22Rv1 (cell line): ENCODE measurements at regions not wholly inside any gene's neighbourhood (a gene's known extent, or its start where the extent isn't known, plus 50 kb on each side); places are given as distances from the start of the nearest gene placed in this dataset.

Experiments used
- H3K27ac ChIP-seq: fragments of 450-650 bp; 2 replicates; pipeline ENCODE4 v1.5.1; 2017
- CTCF ChIP-seq: fragments of 450-650 bp; IDR thresholded peaks from 2 replicates; pipeline ENCODE4 v1.5.1; 2017; ENCODE audit warnings: mild to moderate bottlenecking
- ZFX ChIP-seq: fragments of 450-650 bp; IDR thresholded peaks from 2 replicates; pipeline ENCODE4 v1.6.1; 2017; ENCODE audit warnings: antibody characterized with exemption, borderline replicate concordance

- TF ChIP-seq ZFX (no peak), CTCF (no peak)
- H3K27ac ChIP-seq, result no peak overlapping the region
Measured at GRCh38 chr4:17197070-17197469, 298.6 kb upstream of the LDB2 start.

- no peak overlapping the region for H3K27ac ChIP-seq
- no peak for TF ChIP-seq ZFX
- no peak for TF ChIP-seq CTCF
Measured at GRCh38 chr4:17195461-17196275, 297.2 kb upstream of the LDB2 start.

- no peak for TF ChIP-seq CTCF
- TF ChIP-seq ZFX, result no peak
- no peak overlapping the region for H3K27ac ChIP-seq
Measured at GRCh38 chr4:17194586-17194985, 296.1 kb upstream of the LDB2 start.

GRCh38 chr4:17189759-17190158 is 291.3 kb upstream of the LDB2 start:
- TF ChIP-seq ZFX (no peak), CTCF (no peak)
- no peak overlapping the region for H3K27ac ChIP-seq

GRCh38 chr4:17189401-17189720 is 290.9 kb upstream of the LDB2 start:
- no peak overlapping the region for H3K27ac ChIP-seq
- no peak for TF ChIP-seq CTCF
- no peak for TF ChIP-seq ZFX

GRCh38 chr4:17188547-17189400 is 290.3 kb upstream of the LDB2 start:
- H3K27ac ChIP-seq, result no peak overlapping the region
- no peak for TF ChIP-seq CTCF

GRCh38 chr4:17188125-17188524 is 289.7 kb upstream of the LDB2 start:
- no peak overlapping the region for H3K27ac ChIP-seq
- no peak for TF ChIP-seq CTCF
- TF ChIP-seq ZFX, result no peak
